Osteocyte (in vitro differentiated cells): ENCODE measurements at regions not wholly inside any gene's neighbourhood (a gene's known extent, or its start where the extent isn't known, plus 50 kb on each side); places are given as distances from the start of the nearest gene placed in this dataset.
A peak's percentile ranks its signal among the peaks of the same experiment; 100 is the strongest.

Experiments used
- DNase-seq: peaks from one replicate; pipeline ENCODE4 v3.0.0; 2021; ENCODE audit warnings: mixed read lengths; ENCODE audit not compliant: unreplicated experiment; ENCODE audit errors: extremely low spot score
- H3K27ac Mint-ChIP-seq: one replicate; pipeline ENCODE4 v1.8.0; 2021; ENCODE audit warnings: mild to moderate bottlenecking, mixed read lengths; ENCODE audit not compliant: unreplicated experiment
- H3K27me3 Mint-ChIP-seq: one replicate; pipeline ENCODE4 v1.8.0; 2021; ENCODE audit warnings: mixed read lengths; ENCODE audit not compliant: unreplicated experiment
- H3K36me3 Mint-ChIP-seq: one replicate; pipeline ENCODE4 v1.8.0; 2021; ENCODE audit warnings: mixed read lengths; ENCODE audit not compliant: unreplicated experiment
- H3K4me1 Mint-ChIP-seq: one replicate; pipeline ENCODE4 v1.8.0; 2021; ENCODE audit warnings: mixed read lengths; ENCODE audit not compliant: unreplicated experiment
- H3K4me3 Mint-ChIP-seq: one replicate; pipeline ENCODE4 v1.8.0; 2021; ENCODE audit warnings: mild to moderate bottlenecking, moderate library complexity, mixed read lengths; ENCODE audit not compliant: unreplicated experiment
- H3K9me3 Mint-ChIP-seq: one replicate; pipeline ENCODE4 v1.8.0; 2021; ENCODE audit warnings: mixed read lengths; ENCODE audit not compliant: unreplicated experiment
- TF ChIP-seq, protein P1 (sequence below): fragments of 200-600 bp; sonication (generic); IDR thresholded peaks from 2 replicates; pipeline ENCODE4 v1.5.0; 2021; ENCODE audit warnings: antibody characterized with exemption, mild to moderate bottlenecking, moderate library complexity

DNA sequence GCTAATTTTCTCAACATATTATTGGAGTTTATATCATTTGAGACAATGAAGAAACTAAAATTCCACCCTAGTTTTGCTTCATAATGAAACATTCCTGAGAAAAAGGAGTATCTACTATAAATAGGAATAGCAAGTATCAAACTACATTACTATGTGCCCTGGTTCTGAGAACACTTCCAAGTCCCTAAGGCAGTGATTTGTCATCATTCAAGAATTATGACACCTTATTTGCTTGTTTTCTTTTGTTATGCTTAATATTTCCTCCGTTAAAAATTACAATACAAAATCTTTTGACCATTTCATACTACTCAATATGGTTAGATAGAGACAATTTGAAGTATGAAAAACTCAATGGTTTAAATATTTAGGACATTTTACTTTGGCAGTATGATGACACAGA lies 707.8 kb upstream of the GOLIM4 start:
- H3K4me1 Mint-ChIP-seq: peaks cover 67% of the 10 kb centered on the region
- no peaks in the 10 kb centered on the region for H3K9me3 Mint-ChIP-seq
- H3K27ac Mint-ChIP-seq: peak overlapping the region; percentile 79
- no peak for DNase-seq
- TF ChIP-seq, protein P1, sequence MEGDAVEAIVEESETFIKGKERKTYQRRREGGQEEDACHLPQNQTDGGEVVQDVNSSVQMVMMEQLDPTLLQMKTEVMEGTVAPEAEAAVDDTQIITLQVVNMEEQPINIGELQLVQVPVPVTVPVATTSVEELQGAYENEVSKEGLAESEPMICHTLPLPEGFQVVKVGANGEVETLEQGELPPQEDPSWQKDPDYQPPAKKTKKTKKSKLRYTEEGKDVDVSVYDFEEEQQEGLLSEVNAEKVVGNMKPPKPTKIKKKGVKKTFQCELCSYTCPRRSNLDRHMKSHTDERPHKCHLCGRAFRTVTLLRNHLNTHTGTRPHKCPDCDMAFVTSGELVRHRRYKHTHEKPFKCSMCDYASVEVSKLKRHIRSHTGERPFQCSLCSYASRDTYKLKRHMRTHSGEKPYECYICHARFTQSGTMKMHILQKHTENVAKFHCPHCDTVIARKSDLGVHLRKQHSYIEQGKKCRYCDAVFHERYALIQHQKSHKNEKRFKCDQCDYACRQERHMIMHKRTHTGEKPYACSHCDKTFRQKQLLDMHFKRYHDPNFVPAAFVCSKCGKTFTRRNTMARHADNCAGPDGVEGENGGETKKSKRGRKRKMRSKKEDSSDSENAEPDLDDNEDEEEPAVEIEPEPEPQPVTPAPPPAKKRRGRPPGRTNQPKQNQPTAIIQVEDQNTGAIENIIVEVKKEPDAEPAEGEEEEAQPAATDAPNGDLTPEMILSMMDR: no peak
- H3K36me3 Mint-ChIP-seq: no peaks in the 10 kb centered on the region
- H3K27me3 Mint-ChIP-seq: no peaks in the 10 kb centered on the region
- no peak overlapping the region for H3K4me3 Mint-ChIP-seq

DNA sequence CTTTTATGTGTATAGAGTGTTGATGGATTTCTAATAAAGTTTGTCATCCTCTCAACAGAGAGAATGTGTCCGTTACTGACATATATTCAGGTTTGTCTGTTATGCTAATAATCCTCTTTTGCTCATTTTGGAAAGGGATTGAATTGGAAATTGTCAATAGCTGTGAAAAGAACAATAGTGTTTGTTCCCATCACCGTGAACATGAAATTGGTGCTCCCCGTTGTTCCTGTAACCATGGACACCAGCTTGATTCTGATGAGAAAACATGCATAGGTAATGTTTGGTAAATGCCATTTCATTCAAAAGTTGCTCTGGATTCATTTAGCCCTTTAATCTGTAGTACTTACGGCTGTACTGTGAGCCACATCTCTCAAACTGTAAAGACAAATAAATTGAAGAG lies 707.0 kb upstream of the GOLIM4 start:
- Mint-ChIP-seq H3K4me1 (peaks cover 65% of the 10 kb centered on the region), H3K27me3 (no peaks in the 10 kb centered on the region), H3K9me3 (no peaks in the 10 kb centered on the region), H3K4me3 (no peak overlapping the region), H3K27ac (peak overlapping the region; percentile 79), H3K36me3 (no peaks in the 10 kb centered on the region)
- TF ChIP-seq, protein P1: no peak
- no peak for DNase-seq

DNA sequence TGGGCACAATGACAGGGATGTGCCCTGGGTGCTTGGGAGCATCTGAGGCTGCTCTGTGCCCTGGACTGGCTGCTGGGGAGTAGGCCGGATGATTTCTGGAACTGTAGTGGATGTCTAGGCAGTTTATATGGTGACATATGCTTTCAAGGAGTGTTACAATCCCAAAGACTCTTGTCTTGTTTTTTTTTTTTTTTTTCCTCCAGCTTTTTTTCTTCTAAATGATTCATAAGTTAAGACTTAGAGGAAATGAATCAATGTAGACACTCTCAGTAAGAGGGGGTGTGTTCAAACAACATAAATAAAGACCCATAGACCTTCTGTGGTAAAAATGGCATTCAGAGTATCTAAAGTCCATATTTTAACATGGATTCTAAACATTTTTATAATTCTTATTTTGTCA lies 706.1 kb upstream of the GOLIM4 start:
- H3K27me3 Mint-ChIP-seq: no peaks in the 10 kb centered on the region
- H3K27ac Mint-ChIP-seq: peak overlapping the region; percentile 88
- TF ChIP-seq, protein P1: no peak
- H3K4me1 Mint-ChIP-seq: peaks cover 56% of the 10 kb centered on the region
- no peaks in the 10 kb centered on the region for H3K9me3 Mint-ChIP-seq
- H3K36me3 Mint-ChIP-seq: no peaks in the 10 kb centered on the region
- DNase-seq: no peak
- H3K4me3 Mint-ChIP-seq: no peak overlapping the region

DNA sequence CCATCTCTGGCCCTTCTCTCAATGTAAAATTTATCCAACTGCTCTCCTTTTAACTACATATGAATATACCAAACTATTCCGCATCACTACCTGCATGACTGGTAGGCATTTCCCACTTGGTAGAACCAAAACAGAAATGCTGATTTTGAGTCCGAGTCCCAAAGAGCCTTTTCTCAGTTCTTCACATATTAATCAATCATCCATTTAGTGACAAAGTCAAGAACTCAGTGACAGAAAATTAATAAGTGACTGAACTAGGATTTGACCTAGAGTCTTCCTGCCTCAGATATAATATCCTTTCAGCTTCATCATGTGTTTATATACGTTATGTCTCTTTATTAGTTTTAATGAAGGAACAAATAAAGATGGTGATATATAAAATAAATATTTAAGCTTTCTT lies 700.6 kb upstream of the GOLIM4 start:
- H3K4me1 Mint-ChIP-seq: peaks cover 12% of the 10 kb centered on the region
- no peaks in the 10 kb centered on the region for H3K9me3 Mint-ChIP-seq
- no peak overlapping the region for H3K4me3 Mint-ChIP-seq
- H3K27ac Mint-ChIP-seq: no peak overlapping the region
- TF ChIP-seq, protein P1: no peak
- no peaks in the 10 kb centered on the region for H3K27me3 Mint-ChIP-seq
- no peaks in the 10 kb centered on the region for H3K36me3 Mint-ChIP-seq
- no peak for DNase-seq

DNA sequence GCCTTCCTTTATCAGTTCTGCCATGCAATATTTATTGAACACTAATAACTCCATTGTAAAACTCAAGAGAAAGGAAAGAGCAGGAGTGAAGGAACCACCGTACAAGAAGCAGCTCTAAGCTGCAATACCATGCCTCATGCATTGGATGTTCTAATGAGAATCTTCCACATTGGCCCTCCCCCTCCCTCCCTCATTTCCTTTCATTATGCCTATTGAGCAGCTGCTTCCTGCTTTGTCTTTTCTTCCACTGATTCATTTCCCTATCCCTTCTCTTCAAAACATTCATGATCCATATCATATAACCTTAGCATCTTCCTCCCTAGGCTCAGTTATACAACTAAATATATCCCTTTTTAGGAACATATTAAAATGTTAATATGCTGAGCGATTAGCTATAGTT lies 698.7 kb upstream of the GOLIM4 start:
- Mint-ChIP-seq H3K4me3 (no peak overlapping the region), H3K36me3 (no peaks in the 10 kb centered on the region), H3K27ac (no peak overlapping the region), H3K27me3 (no peaks in the 10 kb centered on the region), H3K9me3 (no peaks in the 10 kb centered on the region), H3K4me1 (no peaks in the 10 kb centered on the region)
- DNase-seq: no peak
- TF ChIP-seq, protein P1: no peak
